ACHN (cell line): ENCODE measurements at regions not wholly inside any gene's neighbourhood (a gene's known extent, or its start where the extent isn't known, plus 50 kb on each side); places are given as distances from the start of the nearest gene placed in this dataset.
"Not testable (repeated sequence)": the region's sequence is repeated elsewhere in the genome, so short reads cannot be mapped to it uniquely, and the experiment has no call there.

Experiments
- DNase-seq: peaks from one replicate; pipeline ENCODE4 v3.0.0-alpha.2; 2015
- in situ Hi-C: cut with HindIII; loops from 2 replicates; pipeline ENCODE4 v1.10.0; 2017; ENCODE audit warnings: low sequenced_read_pairs, low pct_ligation_motif_present, low pct_unique_long_range_greater_than_20kb

GRCh38 chrX:13955975-13956374 is 73.7 kb downstream of the GEMIN8 start:
- no peak for DNase-seq
- in situ Hi-C loops, result no loop called here

GRCh38 chrX:13955095-13955647 is 74.5 kb downstream of the GEMIN8 start:
- in situ Hi-C loops, result no loop called here
- no peak for DNase-seq

GRCh38 chrX:13952581-13952980 is 77.1 kb downstream of the GEMIN8 start:
- no peak for DNase-seq
- in situ Hi-C loops, result no loop called here

- DNase-seq, in situ Hi-C loops: not testable (repeated sequence)
These were observed 83.5 kb downstream of the GEMIN8 start for GRCh38 chrX:13946223-13946622.

GRCh38 chrX:13945787-13946186 is 83.9 kb downstream of the GEMIN8 start:
- in situ Hi-C loops, result not testable (repeated sequence)

GRCh38 chrX:13940671-13941070 is 89.0 kb downstream of the GEMIN8 start:
- in situ Hi-C loops, result no loop called here
- no peak for DNase-seq

More at GRCh38 chrX:13945787-13946186, 83.9 kb downstream of the GEMIN8 start:
- not testable (repeated sequence) for DNase-seq

GRCh38 chrX:13939741-13940597 is 89.7 kb downstream of the GEMIN8 start:
- DNase-seq, result no peak
- in situ Hi-C loops, result no loop called here

GRCh38 chrX:13938829-13939530 is 90.7 kb downstream of the GEMIN8 start:
- no peak for DNase-seq

GRCh38 chrX:13938051-13938828 is 91.5 kb downstream of the GEMIN8 start:
- no peak for DNase-seq
- in situ Hi-C loops, result no loop called here

More at GRCh38 chrX:13938829-13939530, 90.7 kb downstream of the GEMIN8 start:
- in situ Hi-C loops, result no loop called here

- in situ Hi-C loops, result no loop called here
- DNase-seq, result no peak
These were observed 92.2 kb downstream of the GEMIN8 start for GRCh38 chrX:13937370-13938050.

GRCh38 chrX:13936521-13937225 is 93.0 kb downstream of the GEMIN8 start:
- in situ Hi-C loops, result no loop called here

GRCh38 chrX:13934731-13935130 is 95.0 kb downstream of the GEMIN8 start:
- in situ Hi-C loops, result no loop called here
- no peak for DNase-seq

More at GRCh38 chrX:13936521-13937225, 93.0 kb downstream of the GEMIN8 start:
- no peak for DNase-seq

GRCh38 chrX:13933851-13934250 is 95.8 kb downstream of the GEMIN8 start:
- in situ Hi-C loops, result no loop called here
- no peak for DNase-seq

GRCh38 chrX:13933352-13933751 is 96.3 kb downstream of the GEMIN8 start:
- no peak for DNase-seq
- in situ Hi-C loops, result no loop called here

- in situ Hi-C loops, result no loop called here
- DNase-seq, result no peak
These were observed 97.3 kb downstream of the GEMIN8 start for GRCh38 chrX:13932416-13932815.

- no peak for DNase-seq
- in situ Hi-C loops, result no loop called here
These were observed 102.5 kb downstream of the GEMIN8 start for GRCh38 chrX:13927175-13927574.

GRCh38 chrX:13923845-13924244 is 105.8 kb downstream of the GEMIN8 start:
- no peak for DNase-seq
- in situ Hi-C loops, result no loop called here

- in situ Hi-C loops, result no loop called here
- DNase-seq, result no peak
These were observed 106.4 kb upstream of the GPM6B start for GRCh38 chrX:13923289-13923688.
